HepG2 (cell line): ENCODE measurements at regions not wholly inside any gene's neighbourhood (a gene's known extent, or its start where the extent isn't known, plus 50 kb on each side); places are given as distances from the start of the nearest gene placed in this dataset.

Source experiments
- ATAC-seq: fragments of 200-7000 bp; cut with Tn5 transposase; 3 replicates; pipeline ENCODE4 v1.9.1; 2020; ENCODE audit warnings: mild to moderate bottlenecking, moderate library complexity
- BruUV-seq: library from RNA; stranded (reverse); fragments of 400-500 nt; replicated peaks from 2 replicates; lab custom pipeline; 2021; lab: Mats Ljungman, UMichigan
- CTCF ChIA-PET: fragments of 300-600 bp; formaldehyde crosslinking; extraction: SDS; loops from one replicate; lab custom pipeline; 2021; ENCODE audit warnings: low total read pairs, inconsistent platforms, low intra/inter-chr PET ratio; lab: Yijun Ruan, JAX
- POLR2A ChIA-PET: fragments of 350-600 bp; sonication (Branson Sonifier 250); formaldehyde crosslinking; loops from one replicate; lab custom pipeline; 2020; ENCODE audit warnings: antibody characterized with exemption, inconsistent platforms; lab: Yijun Ruan, JAX
- DNase-seq: peaks from one replicate; pipeline ENCODE4 v3.0.0-alpha.2; 2015; ENCODE audit warnings: low spot score
- FAIRE-seq: peaks from 3 replicates; lab custom pipeline; 2011; peaks lifted over from hg19 to GRCh38; lab: Jason Lieb, UNC
- H2AFZ ChIP-seq: one replicate; pipeline ENCODE4 v1.6.1; 2011; ENCODE audit warnings: low read length, inconsistent platforms
- H3K27ac ChIP-seq: fragments of 300-600 bp; 3 replicates; pipeline ENCODE4 v1.8.0; 2011; ENCODE audit warnings: mixed run types, mild to moderate bottlenecking, mixed read lengths, low read length, inconsistent platforms; ENCODE audit not compliant: insufficient read depth; ENCODE audit errors: extremely low read length
- H3K27me3 ChIP-seq, 2 experiments: fragments of 200-600 bp in 1 of 2; 2 replicates in 1 of 2; 3 replicates in 1 of 2; pipeline versions ENCODE4 v1.6.0 to v1.8.0; 2011; ENCODE audit warnings: low read length in 2 of 2, mild to moderate bottlenecking in 2 of 2, moderate library complexity in 2 of 2, inconsistent platforms in 1 of 2; ENCODE audit not compliant: insufficient read depth in 2 of 2, control insufficient read depth in 1 of 2
- H3K36me3 ChIP-seq, 2 experiments: fragments of 200-600 bp in 1 of 2; replicated peaks in 1 of 2; 2 replicates in 1 of 2; 3 replicates in 1 of 2; pipeline versions ENCODE4 v1.5.1 to v1.8.0; 2011; ENCODE audit warnings: low read length in 2 of 2, inconsistent platforms in 1 of 2; ENCODE audit not compliant: insufficient read depth in 2 of 2, control insufficient read depth in 1 of 2
- H3K4me1 ChIP-seq: 2 replicates; pipeline ENCODE4 v1.5.1; 2012; ENCODE audit warnings: low read length, inconsistent platforms; ENCODE audit not compliant: insufficient read depth
- H3K4me2 ChIP-seq: 2 replicates; pipeline ENCODE4 v1.6.0; 2011; ENCODE audit warnings: low read depth, low read length, inconsistent platforms
- H3K4me3 ChIP-seq, 3 experiments: fragments of 200-600 bp in 1 of 3; sonication (generic), shearing (Covaris generic) in 1 of 3; replicated peaks in 1 of 3; 2 replicates each; pipeline ENCODE4 v1.5.1; 2011 to 2016; ENCODE audit warnings: low read length in 3 of 3, inconsistent platforms in 2 of 3, low read depth in 2 of 3, mild to moderate bottlenecking in 2 of 3, control low read depth in 1 of 3, mixed read lengths in 1 of 3; ENCODE audit not compliant: insufficient read depth in 1 of 3
- H3K79me2 ChIP-seq: one replicate; pipeline ENCODE4 v1.6.1; 2011; ENCODE audit warnings: low read length, inconsistent platforms; ENCODE audit not compliant: insufficient read depth
- H3K9ac ChIP-seq: 2 replicates; pipeline ENCODE4 v1.6.0; 2011; ENCODE audit warnings: mild to moderate bottlenecking, low read depth, low read length, inconsistent platforms; ENCODE audit not compliant: insufficient read depth
- H3K9me3 ChIP-seq: 2 replicates; pipeline ENCODE4 v1.5.1; 2012; ENCODE audit warnings: mild to moderate bottlenecking, low read length
- H4K20me1 ChIP-seq: 2 replicates; pipeline ENCODE4 v1.6.0; 2011; ENCODE audit warnings: inconsistent platforms, mild to moderate bottlenecking, low read length, moderate library complexity; ENCODE audit not compliant: insufficient read depth
- ATRX ChIP-seq: sonication (generic); formaldehyde crosslinking; IDR thresholded peaks from 2 replicates; pipeline ENCODE4 v1.4.0; 2020; ENCODE audit warnings: missing genetic modification reagents, borderline replicate concordance
- MAFG ChIP-seq: sonication (generic); formaldehyde crosslinking; IDR thresholded peaks from 2 replicates; pipeline ENCODE4 v1.5.1; 2020; ENCODE audit warnings: mild to moderate bottlenecking, missing genetic modification reagents
- PHB2 ChIP-seq: fragments of 450-650 bp; IDR thresholded peaks from 2 replicates; pipeline ENCODE4 v1.6.1; 2018; ENCODE audit not compliant: partially characterized antibody
- TCF7 ChIP-seq: sonication (generic); IDR thresholded peaks from 2 replicates; pipeline ENCODE4 v1.6.1; 2016; ENCODE audit warnings: antibody characterized with exemption, low read depth
- ZNF234 ChIP-seq: sonication (generic); formaldehyde crosslinking; conservative IDR thresholded peaks from 2 replicates; pipeline ENCODE4 v1.5.1; 2020; ENCODE audit warnings: mild to moderate bottlenecking, missing genetic modification reagents
- ZNF639 ChIP-seq: conservative IDR thresholded peaks from 2 replicates; pipeline ENCODE4 v1.6.1; 2018; ENCODE audit warnings: missing genetic modification reagents
- ZNF761 ChIP-seq: sonication (generic); formaldehyde crosslinking; conservative IDR thresholded peaks from 2 replicates; pipeline ENCODE4 v1.4.0; 2020; ENCODE audit warnings: mild to moderate bottlenecking, missing genetic modification reagents
- WGBS: methylation state at CpG from one replicate; pipeline ENCODE4 v1.1.6; 2017; ENCODE audit warnings: low lambda C conversion rate; 5-methylcytosine and 5-hydroxymethylcytosine counted together
- in situ Hi-C: cut with HindIII; loops from 2 replicates; pipeline ENCODE4 v1.10.0; 2017; ENCODE audit warnings: low pct_unique_long_range_greater_than_20kb; ENCODE audit not compliant: extremely low pct_ligation_motif_present
- intact Hi-C: fragments of 100-400 bp; cut with micrococcal nuclease; formaldehyde crosslinking; loops from one replicate; pipeline ENCODE4 v1.10.0; 2022; ENCODE audit not compliant: unreplicated experiment
- TF ChIP-seq, protein P1 (sequence below): IDR thresholded peaks from 2 replicates; pipeline ENCODE4 v1.6.1; 2016; ENCODE audit warnings: low read depth, borderline replicate concordance
- TF ChIP-seq, protein P2 (sequence below): IDR thresholded peaks from 2 replicates; pipeline ENCODE4 v1.6.1; 2018; ENCODE audit warnings: missing genetic modification reagents, mild to moderate bottlenecking, missing compliant biosample characterization

- CTCF ChIA-PET: no interaction called here
- no peak for DNase-seq
Observed at GRCh38 chr2:111633189-111633588, 250.8 kb downstream of the ANAPC1 start.

More at GRCh38 chr2:111633189-111633588, 250.8 kb downstream of the ANAPC1 start:
- no peak overlapping the region for H3K27ac ChIP-seq
- in situ Hi-C loops (no loop called here), intact Hi-C loops (no loop called here)
- no peaks in the 10 kb centered on the region for H4K20me1 ChIP-seq
- peaks cover 10% of the 10 kb centered on the region; the same call in 1 of the 2 replicates for H3K9me3 ChIP-seq
- no peaks in the 10 kb centered on the region for H3K4me1 ChIP-seq
- no peaks in the 10 kb centered on the region for H3K36me3 ChIP-seq
- H3K79me2 ChIP-seq: no peaks in the 10 kb centered on the region
- no TSS peak for BruUV-seq
- H3K4me3 ChIP-seq: no peak overlapping the region
- H3K9ac ChIP-seq: no peak overlapping the region
- H3K27me3 ChIP-seq: peaks cover 3 to 29% of the 10 kb centered on the region in 2 experiments; a peak in 4 of 5 replicates
- ATAC-seq (no peak), FAIRE-seq (no peak)
- POLR2A ChIA-PET: no interaction called here
- TF ChIP-seq, protein P1, sequence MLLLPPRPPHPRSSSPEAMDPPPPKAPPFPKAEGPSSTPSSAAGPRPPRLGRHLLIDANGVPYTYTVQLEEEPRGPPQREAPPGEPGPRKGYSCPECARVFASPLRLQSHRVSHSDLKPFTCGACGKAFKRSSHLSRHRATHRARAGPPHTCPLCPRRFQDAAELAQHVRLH (CRISPR knock-in tag): no peak
- TF ChIP-seq TCF7 (no peak), ZNF761 (CRISPR knock-in tag) (no peak), ATRX (no peak), MAFG (CRISPR knock-in tag) (no peak), ZNF639 (CRISPR knock-in tag) (no peak), ZNF234 (CRISPR knock-in tag) (no peak), PHB2 (no peak)
- TF ChIP-seq, protein P2, sequence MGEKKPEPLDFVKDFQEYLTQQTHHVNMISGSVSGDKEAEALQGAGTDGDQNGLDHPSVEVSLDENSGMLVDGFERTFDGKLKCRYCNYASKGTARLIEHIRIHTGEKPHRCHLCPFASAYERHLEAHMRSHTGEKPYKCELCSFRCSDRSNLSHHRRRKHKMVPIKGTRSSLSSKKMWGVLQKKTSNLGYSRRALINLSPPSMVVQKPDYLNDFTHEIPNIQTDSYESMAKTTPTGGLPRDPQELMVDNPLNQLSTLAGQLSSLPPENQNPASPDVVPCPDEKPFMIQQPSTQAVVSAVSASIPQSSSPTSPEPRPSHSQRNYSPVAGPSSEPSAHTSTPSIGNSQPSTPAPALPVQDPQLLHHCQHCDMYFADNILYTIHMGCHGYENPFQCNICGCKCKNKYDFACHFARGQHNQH (CRISPR knock-in tag): no peak
- H2AFZ ChIP-seq: no peak overlapping the region
- WGBS: 86% methylated on average over 2 of the region's 2 CpGs
- no peak overlapping the region for H3K4me2 ChIP-seq
